ENCODE measurements at regions not wholly inside any gene's neighbourhood (a gene's known extent, or its start where the extent isn't known, plus 50 kb on each side); places are given as distances from the start of the nearest gene placed in this dataset.
"Not testable (repeated sequence)": the region's sequence is repeated elsewhere in the genome, so short reads cannot be mapped to it uniquely, and the experiment has no call there.

- Histone ChIP-seq H3K9me2 (ENCODE audit: insufficient read depth, low read length) (no peaks in the 10 kb centered on the region), H3K9ac (ENCODE audit: low read length) (no peak overlapping the region), H3K27me3 (ENCODE audit: insufficient read depth, low read depth, low read length) (no peaks in the 10 kb centered on the region), H3K9me3 (ENCODE audit: low read length) (peaks cover 4% of the 10 kb centered on the region), H3K4me3 (ENCODE audit: low read length) (no peak overlapping the region), H3K36me3 (ENCODE audit: insufficient read depth, low read length) (no peaks in the 10 kb centered on the region), H3K4me2 (ENCODE audit: low read length) (no peak overlapping the region), H3K27ac (ENCODE audit: low read length) (no peak overlapping the region), H4K20me1 (ENCODE audit: insufficient read depth) (no peaks in the 10 kb centered on the region), H3K79me2 (replicated peaks; ENCODE audit: insufficient read depth, low read length) (no peaks in the 10 kb centered on the region), H2AFZ (ENCODE audit: low read depth, low read length) (no peak overlapping the region), H3F3A (ENCODE audit: insufficient read depth, low read length, poor library complexity, severe bottlenecking) (no peaks in the 10 kb centered on the region)
- TF ChIP-seq RAD21 (conservative IDR thresholded peaks at IDR 0.05) (no peak), MXI1 (conservative IDR thresholded peaks at IDR 0.05; ENCODE audit: poor library complexity, severe bottlenecking) (no peak), EZH2 (IDR thresholded peaks at IDR 0.05; ENCODE audit: borderline replicate concordance, insufficient read depth, low read length, poor library complexity, severe bottlenecking) (no peak), REST (IDR thresholded peaks at IDR 0.05; ENCODE audit: borderline replicate concordance) (no peak)
Measured at GRCh38 chr1:164165466-164165865, 393.5 kb upstream of the PBX1 start.

- not testable (repeated sequence) for H3K9ac ChIP-seq (ENCODE audit: low read length); H3K27me3 ChIP-seq (ENCODE audit: insufficient read depth, low read depth, low read length); H3K27ac ChIP-seq (ENCODE audit: low read length); H3K4me3 ChIP-seq (ENCODE audit: low read length); H4K20me1 ChIP-seq (ENCODE audit: insufficient read depth); H3K4me2 ChIP-seq (ENCODE audit: low read length); H3F3A ChIP-seq (ENCODE audit: insufficient read depth, low read length, poor library complexity, severe bottlenecking); H3K9me2 ChIP-seq (ENCODE audit: insufficient read depth, low read length); H3K9me3 ChIP-seq (ENCODE audit: low read length); H3K79me2 ChIP-seq (replicated peaks; ENCODE audit: insufficient read depth, low read length); H2AFZ ChIP-seq (ENCODE audit: low read depth, low read length); H3K36me3 ChIP-seq (ENCODE audit: insufficient read depth, low read length)
Measured at GRCh38 chr1:164166454-164166853, 392.5 kb upstream of the PBX1 start.

- Histone ChIP-seq H3K36me3 (ENCODE audit: insufficient read depth, low read length) (no peaks in the 10 kb centered on the region), H3F3A (ENCODE audit: insufficient read depth, low read length, poor library complexity, severe bottlenecking) (no peaks in the 10 kb centered on the region), H2AFZ (ENCODE audit: low read depth, low read length) (no peak overlapping the region), H3K4me3 (ENCODE audit: low read length) (no peak overlapping the region), H3K79me2 (replicated peaks; ENCODE audit: insufficient read depth, low read length) (no peaks in the 10 kb centered on the region), H3K27ac (ENCODE audit: low read length) (no peak overlapping the region), H3K9me3 (ENCODE audit: low read length) (no peaks in the 10 kb centered on the region), H3K27me3 (ENCODE audit: insufficient read depth, low read depth, low read length) (no peaks in the 10 kb centered on the region), H4K20me1 (ENCODE audit: insufficient read depth) (no peaks in the 10 kb centered on the region), H3K9ac (ENCODE audit: low read length) (no peak overlapping the region), H3K9me2 (ENCODE audit: insufficient read depth, low read length) (no peaks in the 10 kb centered on the region), H3K4me2 (ENCODE audit: low read length) (no peak overlapping the region)
- TF ChIP-seq MXI1 (conservative IDR thresholded peaks at IDR 0.05; ENCODE audit: poor library complexity, severe bottlenecking) (no peak), EZH2 (IDR thresholded peaks at IDR 0.05; ENCODE audit: borderline replicate concordance, insufficient read depth, low read length, poor library complexity, severe bottlenecking) (no peak), SMC3 (conservative IDR thresholded peaks at IDR 0.05; ENCODE audit: poor library complexity) (no peak), EP300 (conservative IDR thresholded peaks at IDR 0.05; ENCODE audit: poor library complexity, severe bottlenecking) (no peak), RAD21 (conservative IDR thresholded peaks at IDR 0.05) (no peak), POLR2AphosphoS5 (IDR thresholded peaks at IDR 0.05) (no peak)
Measured at GRCh38 chr1:164177118-164177517, 381.9 kb upstream of the PBX1 start.

Data from neural cell (in vitro differentiated cells).